OCI-LY3 (cell line): ENCODE measurements at regions not wholly inside any gene's neighbourhood (a gene's known extent, or its start where the extent isn't known, plus 50 kb on each side); places are given as distances from the start of the nearest gene placed in this dataset.

Experiments used
- H2AFZ ChIP-seq: fragments of 200-600, 300-600 bp; shearing (Covaris generic); 2 replicates; pipeline ENCODE4 v1.6.0; 2014; ENCODE audit warnings: antibody characterized with exemption, low read depth, low read length
- H3K27ac ChIP-seq: fragments of 200-600, 300-600 bp; sonication (generic); 2 replicates; pipeline ENCODE4 v1.5.1; 2014; ENCODE audit warnings: mild to moderate bottlenecking, low read length, moderate library complexity, mixed read lengths
- H3K27me3 ChIP-seq: fragments of 200-600, 300-600 bp; sonication (generic); 2 replicates; pipeline ENCODE4 v1.6.1; 2014; ENCODE audit warnings: low read depth, low read length, mixed read lengths
- H3K36me3 ChIP-seq: fragments of 200-600, 300-600 bp; sonication (generic); replicated peaks from 2 replicates; pipeline ENCODE3; 2014; ENCODE audit warnings: low read depth, low read length, mixed read lengths
- H3K4me1 ChIP-seq: fragments of 300-600, 200-600 bp; sonication (generic); 2 replicates; pipeline ENCODE4 v1.6.1; 2014; ENCODE audit warnings: low read length, mixed read lengths
- H3K4me2 ChIP-seq: fragments of 200-600, 300-600 bp; sonication (generic); 2 replicates; pipeline ENCODE4 v1.6.1; 2014; ENCODE audit warnings: low read length, mixed read lengths
- H3K4me3 ChIP-seq: fragments of 300-600, 200-600 bp; sonication (generic); 2 replicates; pipeline ENCODE4 v1.5.1; 2014; ENCODE audit warnings: antibody characterized with exemption, mild to moderate bottlenecking, low read length, moderate library complexity
- H3K79me2 ChIP-seq: fragments of 300-600, 200-600 bp; shearing (Covaris generic); 2 replicates; pipeline ENCODE4 v1.6.1; 2014; ENCODE audit warnings: mild to moderate bottlenecking, low read length, mixed read lengths
- H3K9ac ChIP-seq: fragments of 300-600, 200-600 bp; shearing (Covaris generic); 2 replicates; pipeline ENCODE4 v1.6.0; 2014; ENCODE audit warnings: mild to moderate bottlenecking, low read length, moderate library complexity
- H3K9me3 ChIP-seq: fragments of 200-600, 300-600 bp; shearing (Covaris generic); 2 replicates; pipeline ENCODE4 v1.6.1; 2014; ENCODE audit warnings: low read length, mixed read lengths; ENCODE audit not compliant: insufficient read depth
- H4K20me1 ChIP-seq: fragments of 200-600, 300-600 bp; sonication (generic); 2 replicates; pipeline ENCODE4 v1.6.1; 2016; ENCODE audit warnings: low read length, mixed read lengths; ENCODE audit not compliant: insufficient read depth
- CTCF ChIP-seq: fragments of 200-600, 300-600 bp; sonication (generic); IDR thresholded peaks from 2 replicates; pipeline ENCODE4 v1.5.1; 2014; ENCODE audit warnings: antibody characterized with exemption, low read length, low read depth
- EZH2phosphoT487 ChIP-seq: fragments of 200-600 bp; shearing (Covaris generic); IDR thresholded peaks from 2 replicates; pipeline ENCODE4 v1.6.1; 2018; ENCODE audit warnings: antibody characterized with exemption, mixed run types, low read depth

GRCh38 chr15:29612701-29613100 is 209.6 kb downstream of the TJP1 start:
- H3K9me3 ChIP-seq = no peaks in the 10 kb centered on the region
- no peak overlapping the region for H3K9ac ChIP-seq
- H3K27ac ChIP-seq = no peak overlapping the region
- no peaks in the 10 kb centered on the region for H3K79me2 ChIP-seq
- no peaks in the 10 kb centered on the region for H3K27me3 ChIP-seq
- H3K4me3 ChIP-seq = no peak overlapping the region
- H3K36me3 ChIP-seq = no peaks in the 10 kb centered on the region
- H3K4me1 ChIP-seq = 0 out of 2 replicates have a peak, but pooled peaks cover 5% of the 10 kb centered on the region
- H3K4me2 ChIP-seq = no peak overlapping the region
- no peaks in the 10 kb centered on the region for H4K20me1 ChIP-seq
- H2AFZ ChIP-seq = no peak overlapping the region
- TF ChIP-seq EZH2phosphoT487 = no peak
- TF ChIP-seq CTCF = no peak

DNA sequence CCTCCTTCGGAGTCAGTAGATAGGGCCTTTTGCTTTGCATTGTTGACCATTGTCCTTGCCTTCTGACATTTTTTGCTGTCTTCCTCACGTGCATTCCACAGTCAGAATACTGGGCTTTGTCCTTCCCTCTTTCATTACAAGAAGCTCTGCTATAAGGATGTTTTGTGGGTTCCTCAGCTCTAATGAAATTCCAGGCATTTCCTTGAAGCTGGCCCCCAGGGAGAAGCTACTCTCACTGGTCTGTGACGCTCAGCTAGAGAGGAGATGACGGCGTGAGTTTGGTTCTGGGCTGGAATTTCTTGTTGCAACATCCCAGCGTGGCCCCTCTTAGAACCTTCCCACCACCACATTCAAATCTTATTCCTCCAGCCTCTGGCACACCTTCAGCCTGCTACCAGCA is 210.2 kb downstream of the TJP1 start:
- H3K79me2 ChIP-seq = no peaks in the 10 kb centered on the region
- H3K9me3 ChIP-seq = no peaks in the 10 kb centered on the region
- no peak overlapping the region for H3K4me3 ChIP-seq
- no peaks in the 10 kb centered on the region for H4K20me1 ChIP-seq
- no peaks in the 10 kb centered on the region for H3K36me3 ChIP-seq
- 0 out of 2 replicates have a peak, but pooled peaks cover 5% of the 10 kb centered on the region for H3K4me1 ChIP-seq
- no peaks in the 10 kb centered on the region for H3K27me3 ChIP-seq
- no peak for TF ChIP-seq CTCF
- no peak overlapping the region for H3K27ac ChIP-seq
- H2AFZ ChIP-seq = no peak overlapping the region
- H3K9ac ChIP-seq = no peak overlapping the region
- no peak overlapping the region for H3K4me2 ChIP-seq

DNA sequence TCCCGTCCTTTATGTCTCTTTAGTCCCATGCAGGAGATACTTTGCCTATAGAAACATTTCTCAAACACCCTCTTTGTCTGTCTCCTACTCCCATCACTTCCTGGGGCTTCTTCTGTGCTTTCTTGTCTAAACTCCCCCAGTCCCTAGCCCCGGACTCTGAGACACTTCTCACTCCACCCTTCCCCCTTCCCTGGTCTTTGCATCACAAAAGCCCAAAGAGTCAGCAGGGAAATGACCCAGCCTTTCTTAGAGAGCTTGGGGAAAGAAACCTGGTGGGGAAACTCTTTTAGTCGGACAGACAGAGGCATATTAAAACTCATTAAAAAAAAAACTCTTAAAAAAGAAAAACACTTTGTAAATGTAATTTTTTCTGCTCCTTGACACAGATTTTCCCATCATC is 211.2 kb downstream of the TJP1 start:
- Histone ChIP-seq H2AFZ (no peak overlapping the region), H3K9ac (no peak overlapping the region), H3K27me3 (no peaks in the 10 kb centered on the region), H3K36me3 (no peaks in the 10 kb centered on the region), H4K20me1 (no peaks in the 10 kb centered on the region), H3K79me2 (no peaks in the 10 kb centered on the region), H3K4me1 (no peaks in the 10 kb centered on the region), H3K27ac (no peak overlapping the region), H3K4me2 (no peak overlapping the region), H3K9me3 (no peaks in the 10 kb centered on the region), H3K4me3 (no peak overlapping the region)
- TF ChIP-seq CTCF (no peak), EZH2phosphoT487 (no peak)

GRCh38 chr15:29601811-29602210 is 220.5 kb downstream of the TJP1 start:
- no peaks in the 10 kb centered on the region for H3K36me3 ChIP-seq
- no peaks in the 10 kb centered on the region for H4K20me1 ChIP-seq
- no peaks in the 10 kb centered on the region for H3K27me3 ChIP-seq
- no peaks in the 10 kb centered on the region for H3K79me2 ChIP-seq
- H3K4me1 ChIP-seq = no peaks in the 10 kb centered on the region
- TF ChIP-seq CTCF (no peak), EZH2phosphoT487 (no peak)
- no peak overlapping the region for H3K4me3 ChIP-seq
- H2AFZ ChIP-seq = no peak overlapping the region
- H3K27ac ChIP-seq = no peak overlapping the region
- H3K4me2 ChIP-seq = no peak overlapping the region
- no peak overlapping the region for H3K9ac ChIP-seq
- H3K9me3 ChIP-seq = no peaks in the 10 kb centered on the region
